IMR-90 (cell line): ENCODE measurements at regions not wholly inside any gene's neighbourhood (a gene's known extent, or its start where the extent isn't known, plus 50 kb on each side); places are given as distances from the start of the nearest gene placed in this dataset.

ENCODE experiments used
- BHLHE40 ChIP-seq: fragments of 150-350 bp; IDR thresholded peaks from 2 replicates; pipeline ENCODE4 v1.6.1; 2016; ENCODE audit warnings: mild to moderate bottlenecking, low read depth, low read length
- CHD1 ChIP-seq: IDR thresholded peaks from 2 replicates; pipeline ENCODE4 v1.6.1; 2012; ENCODE audit warnings: low read depth, low read length, improper control_type of control experiment
- FOS ChIP-seq: fragments of 150-350 bp; IDR thresholded peaks from 2 replicates; pipeline ENCODE4 v1.6.1; 2016; ENCODE audit warnings: low read depth, low read length
- MAFK ChIP-seq: IDR thresholded peaks from 2 replicates; pipeline ENCODE4 v1.6.1; 2012; ENCODE audit warnings: low read depth, low read length, improper control_type of control experiment
- MXI1 ChIP-seq: IDR thresholded peaks from 2 replicates; pipeline ENCODE4 v1.6.1; 2012; ENCODE audit warnings: low read depth, mild to moderate bottlenecking, low read length, moderate library complexity, borderline replicate concordance
- POLR2A ChIP-seq: IDR thresholded peaks from 2 replicates; pipeline ENCODE4 v1.6.1; 2012; ENCODE audit warnings: mild to moderate bottlenecking, low read depth, low read length
- RAD21 ChIP-seq: IDR thresholded peaks from 2 replicates; pipeline ENCODE4 v1.6.1; 2012; ENCODE audit warnings: low read length, improper control_type of control experiment
- RCOR1 ChIP-seq: IDR thresholded peaks from 2 replicates; pipeline ENCODE4 v1.6.1; 2012; ENCODE audit warnings: mild to moderate bottlenecking, low read length, improper control_type of control experiment; ENCODE audit not compliant: insufficient replicate concordance
- SMC3 ChIP-seq: fragments of 150-350 bp; IDR thresholded peaks from 2 replicates; pipeline ENCODE4 v1.6.1; 2016; ENCODE audit warnings: low read depth, mild to moderate bottlenecking, antibody characterized with exemption, low read length, moderate library complexity
- TF ChIP-seq, protein P1 (sequence below): conservative IDR thresholded peaks from 2 replicates; pipeline ENCODE4 v1.5.1; 2012; ENCODE audit warnings: mild to moderate bottlenecking, low read depth, low read length, improper control_type of control experiment

DNA sequence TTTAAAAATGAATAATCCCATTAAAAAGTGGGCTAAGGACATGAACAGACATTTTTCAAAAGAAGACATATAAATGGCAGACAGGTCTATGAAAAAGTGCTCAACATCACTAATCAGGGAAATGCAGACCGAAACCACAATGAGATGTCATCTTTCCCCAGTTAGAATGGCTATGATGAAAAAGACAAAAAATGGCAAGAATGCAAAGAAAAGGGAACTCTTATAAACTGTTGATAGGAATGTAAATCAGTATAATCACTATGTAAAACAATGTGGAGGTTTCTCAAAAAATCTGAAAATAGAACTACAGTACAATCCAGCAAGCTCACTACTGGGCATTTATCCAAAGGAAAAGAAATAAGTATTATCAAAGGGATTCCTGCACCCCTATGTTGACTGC is 169.2 kb downstream of the METTL4 start:
- TF ChIP-seq MXI1: no peak
- no peak for TF ChIP-seq RCOR1
- no peak for TF ChIP-seq MAFK
- TF ChIP-seq, protein P1, sequence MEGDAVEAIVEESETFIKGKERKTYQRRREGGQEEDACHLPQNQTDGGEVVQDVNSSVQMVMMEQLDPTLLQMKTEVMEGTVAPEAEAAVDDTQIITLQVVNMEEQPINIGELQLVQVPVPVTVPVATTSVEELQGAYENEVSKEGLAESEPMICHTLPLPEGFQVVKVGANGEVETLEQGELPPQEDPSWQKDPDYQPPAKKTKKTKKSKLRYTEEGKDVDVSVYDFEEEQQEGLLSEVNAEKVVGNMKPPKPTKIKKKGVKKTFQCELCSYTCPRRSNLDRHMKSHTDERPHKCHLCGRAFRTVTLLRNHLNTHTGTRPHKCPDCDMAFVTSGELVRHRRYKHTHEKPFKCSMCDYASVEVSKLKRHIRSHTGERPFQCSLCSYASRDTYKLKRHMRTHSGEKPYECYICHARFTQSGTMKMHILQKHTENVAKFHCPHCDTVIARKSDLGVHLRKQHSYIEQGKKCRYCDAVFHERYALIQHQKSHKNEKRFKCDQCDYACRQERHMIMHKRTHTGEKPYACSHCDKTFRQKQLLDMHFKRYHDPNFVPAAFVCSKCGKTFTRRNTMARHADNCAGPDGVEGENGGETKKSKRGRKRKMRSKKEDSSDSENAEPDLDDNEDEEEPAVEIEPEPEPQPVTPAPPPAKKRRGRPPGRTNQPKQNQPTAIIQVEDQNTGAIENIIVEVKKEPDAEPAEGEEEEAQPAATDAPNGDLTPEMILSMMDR: no peak
- TF ChIP-seq POLR2A: no peak
- TF ChIP-seq CHD1: no peak
- TF ChIP-seq FOS: no peak
- no peak for TF ChIP-seq SMC3
- no peak for TF ChIP-seq BHLHE40
- no peak for TF ChIP-seq RAD21
